Liver (tissue), 8 donors: ENCODE measurements at regions not wholly inside any gene's neighbourhood (a gene's known extent, or its start where the extent isn't known, plus 50 kb on each side); places are given as distances from the start of the nearest gene placed in this dataset.

Experiments
- DNase-seq: peaks from one replicate; pipeline ENCODE4 v3.0.0-alpha.2; 2017; ENCODE audit warnings: low spot score
- H3K27ac ChIP-seq, 2 donors: one replicate each; pipeline ENCODE4 v1.7.0; 2013; ENCODE audit warnings: inconsistent platforms in 2 of 2, low read length in 2 of 2, control low read depth in 1 of 2, low read depth in 1 of 2, mild to moderate bottlenecking in 1 of 2
- H3K27me3 ChIP-seq, 4 donors: one replicate each; pipeline versions ENCODE4 v1.6.1 to v1.7.0; 2013; ENCODE audit warnings: low read length in 3 of 4, inconsistent platforms in 1 of 4, mild to moderate bottlenecking in 1 of 4, moderate library complexity in 1 of 4; ENCODE audit not compliant: control insufficient read depth in 4 of 4, insufficient read depth in 4 of 4
- H3K36me3 ChIP-seq, 4 donors: one replicate each; pipeline versions ENCODE4 v1.6.1 to v1.7.0; 2013; ENCODE audit warnings: low read length in 3 of 4, mild to moderate bottlenecking in 3 of 4, low read depth in 1 of 4, moderate library complexity in 1 of 4; ENCODE audit not compliant: control insufficient read depth in 4 of 4, insufficient read depth in 3 of 4
- H3K4me1 ChIP-seq, 4 donors: one replicate each; pipeline versions ENCODE4 v1.6.1 to v1.7.0; 2013; ENCODE audit warnings: low read length in 3 of 4, mild to moderate bottlenecking in 3 of 4, moderate library complexity in 1 of 4; ENCODE audit not compliant: control insufficient read depth in 4 of 4, insufficient read depth in 4 of 4
- H3K4me3 ChIP-seq, 3 donors: one replicate each; pipeline versions ENCODE4 v1.6.1 to v1.7.0; 2013; ENCODE audit warnings: low read length in 3 of 3, control low read depth in 1 of 3, low read depth in 1 of 3, mild to moderate bottlenecking in 1 of 3
- H3K9ac ChIP-seq, 2 donors: one replicate each; pipeline ENCODE4 v1.7.0; 2013; ENCODE audit warnings: low read length in 2 of 2, mild to moderate bottlenecking in 2 of 2, moderate library complexity in 2 of 2, control low read depth in 1 of 2, low read depth in 1 of 2
- H3K9me3 ChIP-seq, 4 donors: one replicate each; pipeline versions ENCODE4 v1.6.1 to v1.7.0; 2013; ENCODE audit warnings: low read length in 3 of 4; ENCODE audit not compliant: control insufficient read depth in 4 of 4
- EGR1 ChIP-seq, 2 donors: IDR thresholded peaks; 2 replicates each; pipeline ENCODE4 v1.6.1; 2016 to 2018; ENCODE audit warnings: antibody characterized with exemption in 2 of 2, low read depth in 2 of 2
- FOXA1 ChIP-seq: IDR thresholded peaks from 2 replicates; pipeline ENCODE4 v1.6.1; 2016; ENCODE audit warnings: antibody characterized with exemption
- FOXA2 ChIP-seq: IDR thresholded peaks from 2 replicates; pipeline ENCODE4 v1.6.1; 2016; ENCODE audit warnings: antibody characterized with exemption
- GABPA ChIP-seq, 2 donors: IDR thresholded peaks in 1 of 2; conservative IDR thresholded peaks in 1 of 2; 2 replicates each; pipeline ENCODE4 v1.6.1; 2016; ENCODE audit warnings: antibody characterized with exemption in 2 of 2, mild to moderate bottlenecking in 1 of 2, moderate library complexity in 1 of 2
- HNF4G ChIP-seq: IDR thresholded peaks from 2 replicates; pipeline ENCODE4 v1.6.1; 2016; ENCODE audit warnings: antibody characterized with exemption
- JUND ChIP-seq, 2 donors: IDR thresholded peaks; 2 replicates each; pipeline ENCODE4 v1.6.1; 2016; ENCODE audit warnings: antibody characterized with exemption in 2 of 2
- RAD21 ChIP-seq, 2 donors: IDR thresholded peaks; 2 replicates each; pipeline ENCODE4 v1.6.1; 2016; ENCODE audit warnings: antibody characterized with exemption in 2 of 2, mild to moderate bottlenecking in 2 of 2
- RXRA ChIP-seq, 2 donors: IDR thresholded peaks; 2 replicates each; pipeline ENCODE4 v1.6.1; 2017 to 2018; ENCODE audit warnings: antibody characterized with exemption in 2 of 2, mild to moderate bottlenecking in 1 of 2
- SP1 ChIP-seq: IDR thresholded peaks from 2 replicates; pipeline ENCODE4 v1.6.1; 2018; ENCODE audit warnings: antibody characterized with exemption, mild to moderate bottlenecking
- TAF1 ChIP-seq: conservative IDR thresholded peaks from 2 replicates; pipeline ENCODE4 v1.6.1; 2016; ENCODE audit warnings: antibody characterized with exemption, mild to moderate bottlenecking
- YY1 ChIP-seq: IDR thresholded peaks from 2 replicates; pipeline ENCODE4 v1.6.1; 2016; ENCODE audit warnings: antibody characterized with exemption, mild to moderate bottlenecking
- WGBS: extraction: QIAGEN DNeasy Blood & Tissue Kit; methylation state at CpG from one replicate; pipeline ENCODE4 v1.1.7; 2013; 5-methylcytosine and 5-hydroxymethylcytosine counted together
- TF ChIP-seq, protein P1 (sequence below): IDR thresholded peaks from 2 replicates; pipeline ENCODE4 v1.6.1; 2016; ENCODE audit warnings: antibody characterized with exemption
- TF ChIP-seq, protein P2 (sequence below): IDR thresholded peaks from 2 replicates; pipeline ENCODE4 v1.6.1; 2016; ENCODE audit warnings: antibody characterized with exemption, mild to moderate bottlenecking
- TF ChIP-seq, protein P3 (sequence below): fragments of 150-350 bp; IDR thresholded peaks from 2 replicates; pipeline ENCODE4 v1.5.1; 2017; ENCODE audit warnings: improper control_type of control experiment, low read depth, low read length; ENCODE audit not compliant: missing input control
- TF ChIP-seq, protein P4 (sequence below): IDR thresholded peaks from 2 replicates; pipeline ENCODE4 v1.6.1; 2016; ENCODE audit warnings: antibody characterized with exemption
- TF ChIP-seq, protein P5 (sequence below): IDR thresholded peaks from 2 replicates; pipeline ENCODE4 v1.6.1; 2016; ENCODE audit warnings: antibody characterized with exemption
- donor health status: healthy.
- donor health status: healthy.
- donor health status: healthy.
- donor health status: healthy.
- donor health status: healthy.

DNA sequence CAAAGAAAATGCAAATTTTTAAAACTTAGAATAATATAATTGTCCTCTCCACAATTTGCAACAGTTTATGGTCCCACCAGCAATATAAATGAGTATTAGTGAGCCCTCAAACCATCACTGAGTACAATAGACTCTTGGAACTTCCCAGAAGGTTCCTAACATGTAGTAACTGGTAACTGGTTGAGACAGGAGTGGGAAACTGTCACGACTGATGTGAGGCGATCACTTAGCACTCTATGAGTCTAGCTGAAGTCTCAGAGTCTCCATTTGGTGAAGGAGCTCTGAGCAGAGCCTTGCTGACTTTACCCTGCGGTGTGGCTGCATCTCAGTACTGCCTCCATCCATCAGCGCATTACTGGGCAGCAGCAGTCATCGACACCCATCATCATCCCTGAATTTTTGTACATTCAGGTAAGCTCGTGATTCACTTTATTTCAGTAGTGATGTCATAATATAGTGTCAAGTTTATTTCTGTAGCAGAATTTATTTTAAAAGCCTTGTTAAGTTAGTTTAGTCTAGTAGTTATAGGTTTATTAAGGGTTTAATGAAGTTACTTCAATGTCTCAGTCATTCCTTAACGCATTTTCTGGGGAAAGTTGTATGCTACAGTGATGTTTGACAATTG is 76.6 kb upstream of the ABCA1 start:
- Histone ChIP-seq H3K4me1 (no peaks in the 10 kb centered on the region), H3K9ac (no peak overlapping the region), H3K36me3 (no peaks in the 10 kb centered on the region), H3K27ac (no peak overlapping the region), H3K4me3 (no peak overlapping the region), H3K9me3 (no peaks in the 10 kb centered on the region), H3K27me3 (no peaks in the 10 kb centered on the region)
- 90% methylated on average over 7 of the region's 7 CpGs for WGBS
- TF ChIP-seq, protein P1, sequence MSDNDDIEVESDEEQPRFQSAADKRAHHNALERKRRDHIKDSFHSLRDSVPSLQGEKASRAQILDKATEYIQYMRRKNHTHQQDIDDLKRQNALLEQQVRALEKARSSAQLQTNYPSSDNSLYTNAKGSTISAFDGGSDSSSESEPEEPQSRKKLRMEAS = no peak
- TF ChIP-seq, protein P2, sequence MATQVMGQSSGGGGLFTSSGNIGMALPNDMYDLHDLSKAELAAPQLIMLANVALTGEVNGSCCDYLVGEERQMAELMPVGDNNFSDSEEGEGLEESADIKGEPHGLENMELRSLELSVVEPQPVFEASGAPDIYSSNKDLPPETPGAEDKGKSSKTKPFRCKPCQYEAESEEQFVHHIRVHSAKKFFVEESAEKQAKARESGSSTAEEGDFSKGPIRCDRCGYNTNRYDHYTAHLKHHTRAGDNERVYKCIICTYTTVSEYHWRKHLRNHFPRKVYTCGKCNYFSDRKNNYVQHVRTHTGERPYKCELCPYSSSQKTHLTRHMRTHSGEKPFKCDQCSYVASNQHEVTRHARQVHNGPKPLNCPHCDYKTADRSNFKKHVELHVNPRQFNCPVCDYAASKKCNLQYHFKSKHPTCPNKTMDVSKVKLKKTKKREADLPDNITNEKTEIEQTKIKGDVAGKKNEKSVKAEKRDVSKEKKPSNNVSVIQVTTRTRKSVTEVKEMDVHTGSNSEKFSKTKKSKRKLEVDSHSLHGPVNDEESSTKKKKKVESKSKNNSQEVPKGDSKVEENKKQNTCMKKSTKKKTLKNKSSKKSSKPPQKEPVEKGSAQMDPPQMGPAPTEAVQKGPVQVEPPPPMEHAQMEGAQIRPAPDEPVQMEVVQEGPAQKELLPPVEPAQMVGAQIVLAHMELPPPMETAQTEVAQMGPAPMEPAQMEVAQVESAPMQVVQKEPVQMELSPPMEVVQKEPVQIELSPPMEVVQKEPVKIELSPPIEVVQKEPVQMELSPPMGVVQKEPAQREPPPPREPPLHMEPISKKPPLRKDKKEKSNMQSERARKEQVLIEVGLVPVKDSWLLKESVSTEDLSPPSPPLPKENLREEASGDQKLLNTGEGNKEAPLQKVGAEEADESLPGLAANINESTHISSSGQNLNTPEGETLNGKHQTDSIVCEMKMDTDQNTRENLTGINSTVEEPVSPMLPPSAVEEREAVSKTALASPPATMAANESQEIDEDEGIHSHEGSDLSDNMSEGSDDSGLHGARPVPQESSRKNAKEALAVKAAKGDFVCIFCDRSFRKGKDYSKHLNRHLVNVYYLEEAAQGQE = no peak
- no peak for TF ChIP-seq JUND (IDR thresholded peaks at IDR 0.05)
- TF ChIP-seq, protein P3, sequence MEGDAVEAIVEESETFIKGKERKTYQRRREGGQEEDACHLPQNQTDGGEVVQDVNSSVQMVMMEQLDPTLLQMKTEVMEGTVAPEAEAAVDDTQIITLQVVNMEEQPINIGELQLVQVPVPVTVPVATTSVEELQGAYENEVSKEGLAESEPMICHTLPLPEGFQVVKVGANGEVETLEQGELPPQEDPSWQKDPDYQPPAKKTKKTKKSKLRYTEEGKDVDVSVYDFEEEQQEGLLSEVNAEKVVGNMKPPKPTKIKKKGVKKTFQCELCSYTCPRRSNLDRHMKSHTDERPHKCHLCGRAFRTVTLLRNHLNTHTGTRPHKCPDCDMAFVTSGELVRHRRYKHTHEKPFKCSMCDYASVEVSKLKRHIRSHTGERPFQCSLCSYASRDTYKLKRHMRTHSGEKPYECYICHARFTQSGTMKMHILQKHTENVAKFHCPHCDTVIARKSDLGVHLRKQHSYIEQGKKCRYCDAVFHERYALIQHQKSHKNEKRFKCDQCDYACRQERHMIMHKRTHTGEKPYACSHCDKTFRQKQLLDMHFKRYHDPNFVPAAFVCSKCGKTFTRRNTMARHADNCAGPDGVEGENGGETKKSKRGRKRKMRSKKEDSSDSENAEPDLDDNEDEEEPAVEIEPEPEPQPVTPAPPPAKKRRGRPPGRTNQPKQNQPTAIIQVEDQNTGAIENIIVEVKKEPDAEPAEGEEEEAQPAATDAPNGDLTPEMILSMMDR = no peak
- TF ChIP-seq, protein P4, sequence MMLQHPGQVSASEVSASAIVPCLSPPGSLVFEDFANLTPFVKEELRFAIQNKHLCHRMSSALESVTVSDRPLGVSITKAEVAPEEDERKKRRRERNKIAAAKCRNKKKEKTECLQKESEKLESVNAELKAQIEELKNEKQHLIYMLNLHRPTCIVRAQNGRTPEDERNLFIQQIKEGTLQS = no peak
- no peak for TF ChIP-seq SP1
- no peak for TF ChIP-seq TAF1
- no peak for TF ChIP-seq GABPA (IDR thresholded peaks at IDR 0.05 in 1 of 2, conservative IDR thresholded peaks at IDR 0.05 in 1 of 2)
- no peak for TF ChIP-seq HNF4G
- no peak for TF ChIP-seq YY1
- no peak for TF ChIP-seq EGR1 (IDR thresholded peaks at IDR 0.05; ENCODE audit: low read depth in 2 of 2)
- no peak for TF ChIP-seq FOXA2
- TF ChIP-seq FOXA1 = no peak
- no peak for TF ChIP-seq RAD21 (IDR thresholded peaks at IDR 0.05)
- TF ChIP-seq, protein P5, sequence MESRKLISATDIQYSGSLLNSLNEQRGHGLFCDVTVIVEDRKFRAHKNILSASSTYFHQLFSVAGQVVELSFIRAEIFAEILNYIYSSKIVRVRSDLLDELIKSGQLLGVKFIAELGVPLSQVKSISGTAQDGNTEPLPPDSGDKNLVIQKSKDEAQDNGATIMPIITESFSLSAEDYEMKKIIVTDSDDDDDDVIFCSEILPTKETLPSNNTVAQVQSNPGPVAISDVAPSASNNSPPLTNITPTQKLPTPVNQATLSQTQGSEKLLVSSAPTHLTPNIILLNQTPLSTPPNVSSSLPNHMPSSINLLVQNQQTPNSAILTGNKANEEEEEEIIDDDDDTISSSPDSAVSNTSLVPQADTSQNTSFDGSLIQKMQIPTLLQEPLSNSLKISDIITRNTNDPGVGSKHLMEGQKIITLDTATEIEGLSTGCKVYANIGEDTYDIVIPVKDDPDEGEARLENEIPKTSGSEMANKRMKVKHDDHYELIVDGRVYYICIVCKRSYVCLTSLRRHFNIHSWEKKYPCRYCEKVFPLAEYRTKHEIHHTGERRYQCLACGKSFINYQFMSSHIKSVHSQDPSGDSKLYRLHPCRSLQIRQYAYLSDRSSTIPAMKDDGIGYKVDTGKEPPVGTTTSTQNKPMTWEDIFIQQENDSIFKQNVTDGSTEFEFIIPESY = no peak
- no peak for TF ChIP-seq RXRA (IDR thresholded peaks at IDR 0.05)
- no peak for DNase-seq
